Neural cell (in vitro differentiated cells): ENCODE measurements at regions not wholly inside any gene's neighbourhood (a gene's known extent, or its start where the extent isn't known, plus 50 kb on each side); places are given as distances from the start of the nearest gene placed in this dataset.

ENCODE experiments used
- H2AFZ ChIP-seq: fragments of 200-600, 300-800 bp; sonication (generic), shearing (Covaris generic); 2 replicates; pipeline ENCODE4 v1.6.0; 2014; ENCODE audit warnings: low read depth, mild to moderate bottlenecking, antibody characterized with exemption, low read length, moderate library complexity
- H3F3A ChIP-seq: fragments of 200-600 bp; shearing (Covaris generic); 2 replicates; pipeline ENCODE4 v1.6.1; 2016; ENCODE audit warnings: mild to moderate bottlenecking, moderate library complexity, mixed read lengths, antibody characterized with exemption, low read length; ENCODE audit not compliant: insufficient read depth, poor library complexity, severe bottlenecking
- H3K27ac ChIP-seq: fragments of 200-600, 300-800 bp; sonication (generic), shearing (Covaris generic); 2 replicates; pipeline ENCODE4 v1.5.1; 2014; ENCODE audit warnings: mild to moderate bottlenecking, low read length, moderate library complexity
- H3K27me3 ChIP-seq: fragments of 300-800, 200-600 bp; sonication (generic), shearing (Covaris generic); 2 replicates; pipeline ENCODE4 v1.6.0; 2014; ENCODE audit warnings: mild to moderate bottlenecking, low read depth, low read length, moderate library complexity; ENCODE audit not compliant: insufficient read depth
- H3K36me3 ChIP-seq: fragments of 300-800, 200-600 bp; sonication (generic), shearing (Covaris generic); 2 replicates; pipeline ENCODE4 v1.5.1; 2014; ENCODE audit warnings: mild to moderate bottlenecking, antibody characterized with exemption, low read length, moderate library complexity; ENCODE audit not compliant: insufficient read depth
- H3K4me2 ChIP-seq: fragments of 300-800, 200-600 bp; sonication (generic), shearing (Covaris generic); 2 replicates; pipeline ENCODE4 v1.6.0; 2014; ENCODE audit warnings: mild to moderate bottlenecking, low read length
- H3K4me3 ChIP-seq: fragments of 300-800, 200-600 bp; sonication (generic), shearing (Covaris generic); 2 replicates; pipeline ENCODE4 v1.5.1; 2014; ENCODE audit warnings: mild to moderate bottlenecking, low read length, moderate library complexity
- H3K79me2 ChIP-seq: fragments of 200-600 bp; shearing (Covaris generic); replicated peaks from 2 replicates; pipeline ENCODE4 v1.6.0; 2014; ENCODE audit warnings: mild to moderate bottlenecking, low read length, moderate library complexity; ENCODE audit not compliant: insufficient read depth
- H3K9ac ChIP-seq: fragments of 300-800, 200-600 bp; sonication (generic), shearing (Covaris generic); 2 replicates; pipeline ENCODE4 v1.6.1; 2016; ENCODE audit warnings: mild to moderate bottlenecking, low read length, mixed read lengths
- H3K9me2 ChIP-seq: fragments of 200-600 bp; shearing (Covaris generic); 2 replicates; pipeline ENCODE4 v1.6.1; 2016; ENCODE audit warnings: mild to moderate bottlenecking, low read length, mixed read lengths; ENCODE audit not compliant: insufficient read depth
- H3K9me3 ChIP-seq: fragments of 200-600, 300-800 bp; sonication (generic), shearing (Covaris generic); 2 replicates; pipeline ENCODE4 v1.6.1; 2016; ENCODE audit warnings: mild to moderate bottlenecking, mixed run types, low read length, moderate library complexity, mixed read lengths
- H4K20me1 ChIP-seq: fragments of 200-600 bp; shearing (Covaris generic); 2 replicates; pipeline ENCODE4 v1.6.1; 2016; ENCODE audit warnings: mild to moderate bottlenecking, mixed run types; ENCODE audit not compliant: insufficient read depth
- EP300 ChIP-seq: fragments of 450-650 bp; conservative IDR thresholded peaks from 2 replicates; pipeline ENCODE4 v1.6.1; 2014; ENCODE audit warnings: antibody characterized with exemption, mild to moderate bottlenecking, moderate library complexity; ENCODE audit not compliant: poor library complexity, severe bottlenecking
- EZH2 ChIP-seq: fragments of 200-600, 300-800 bp; shearing (Covaris generic), sonication (generic); IDR thresholded peaks from 2 replicates; pipeline ENCODE4 v1.6.1; 2014; ENCODE audit warnings: antibody characterized with exemption, low read length, borderline replicate concordance, mild to moderate bottlenecking; ENCODE audit not compliant: insufficient read depth, poor library complexity, severe bottlenecking
- MXI1 ChIP-seq: fragments of 450-650 bp; conservative IDR thresholded peaks from 2 replicates; pipeline ENCODE4 v1.6.1; 2014; ENCODE audit warnings: antibody characterized with exemption, mild to moderate bottlenecking; ENCODE audit not compliant: poor library complexity, severe bottlenecking
- POLR2AphosphoS5 ChIP-seq: IDR thresholded peaks from 2 replicates; pipeline ENCODE4 v1.6.1; 2012
- RAD21 ChIP-seq: fragments of 450-650 bp; conservative IDR thresholded peaks from 2 replicates; pipeline ENCODE4 v1.6.1; 2014; ENCODE audit warnings: antibody characterized with exemption, mild to moderate bottlenecking, moderate library complexity
- SMC3 ChIP-seq: fragments of 450-650 bp; conservative IDR thresholded peaks from 2 replicates; pipeline ENCODE4 v1.6.1; 2014; ENCODE audit warnings: antibody characterized with exemption, mild to moderate bottlenecking, moderate library complexity; ENCODE audit not compliant: poor library complexity
- TAF1 ChIP-seq: IDR thresholded peaks from 2 replicates; pipeline ENCODE4 v1.6.1; 2012; ENCODE audit warnings: low read depth
- TF ChIP-seq, protein P1 (sequence below): IDR thresholded peaks from 2 replicates; pipeline ENCODE4 v1.6.1; 2012; ENCODE audit warnings: borderline replicate concordance
- TF ChIP-seq, protein P2 (sequence below): fragments of 450-650 bp; IDR thresholded peaks from 2 replicates; pipeline ENCODE4 v1.5.1; 2014; ENCODE audit warnings: antibody characterized with exemption, mild to moderate bottlenecking, moderate library complexity; ENCODE audit not compliant: poor library complexity, severe bottlenecking

DNA sequence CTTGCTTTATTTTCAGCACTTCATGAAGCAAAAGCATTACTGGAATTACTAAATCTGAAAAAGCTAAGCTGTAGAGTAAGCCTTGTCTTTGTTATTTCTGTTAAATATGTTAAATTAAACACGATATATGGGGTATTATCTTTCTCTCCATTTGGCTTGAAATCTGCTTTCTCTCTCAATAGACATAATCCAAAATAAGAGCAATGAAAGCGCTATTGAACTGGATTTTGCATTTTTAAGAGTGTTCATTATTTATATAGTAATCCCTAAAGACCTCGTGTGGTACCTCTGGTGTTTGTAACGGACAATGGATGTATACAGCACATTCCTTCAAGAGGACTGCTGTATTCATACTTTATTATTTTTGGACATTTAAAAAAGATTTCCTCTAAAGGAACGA lies 91.5 kb upstream of the KCNE2 start:
- Histone ChIP-seq H2AFZ (no peak overlapping the region), H3K9me2 (no peaks in the 10 kb centered on the region), H3K4me2 (no peak overlapping the region), H3K9me3 (no peaks in the 10 kb centered on the region), H3K27me3 (no peaks in the 10 kb centered on the region), H3K27ac (no peak overlapping the region), H3K79me2 (no peaks in the 10 kb centered on the region), H4K20me1 (no peaks in the 10 kb centered on the region), H3K36me3 (no peaks in the 10 kb centered on the region), H3K4me3 (no peak overlapping the region), H3F3A (no peaks in the 10 kb centered on the region), H3K9ac (no peak overlapping the region)
- TF ChIP-seq TAF1 = no peak
- TF ChIP-seq, protein P1, sequence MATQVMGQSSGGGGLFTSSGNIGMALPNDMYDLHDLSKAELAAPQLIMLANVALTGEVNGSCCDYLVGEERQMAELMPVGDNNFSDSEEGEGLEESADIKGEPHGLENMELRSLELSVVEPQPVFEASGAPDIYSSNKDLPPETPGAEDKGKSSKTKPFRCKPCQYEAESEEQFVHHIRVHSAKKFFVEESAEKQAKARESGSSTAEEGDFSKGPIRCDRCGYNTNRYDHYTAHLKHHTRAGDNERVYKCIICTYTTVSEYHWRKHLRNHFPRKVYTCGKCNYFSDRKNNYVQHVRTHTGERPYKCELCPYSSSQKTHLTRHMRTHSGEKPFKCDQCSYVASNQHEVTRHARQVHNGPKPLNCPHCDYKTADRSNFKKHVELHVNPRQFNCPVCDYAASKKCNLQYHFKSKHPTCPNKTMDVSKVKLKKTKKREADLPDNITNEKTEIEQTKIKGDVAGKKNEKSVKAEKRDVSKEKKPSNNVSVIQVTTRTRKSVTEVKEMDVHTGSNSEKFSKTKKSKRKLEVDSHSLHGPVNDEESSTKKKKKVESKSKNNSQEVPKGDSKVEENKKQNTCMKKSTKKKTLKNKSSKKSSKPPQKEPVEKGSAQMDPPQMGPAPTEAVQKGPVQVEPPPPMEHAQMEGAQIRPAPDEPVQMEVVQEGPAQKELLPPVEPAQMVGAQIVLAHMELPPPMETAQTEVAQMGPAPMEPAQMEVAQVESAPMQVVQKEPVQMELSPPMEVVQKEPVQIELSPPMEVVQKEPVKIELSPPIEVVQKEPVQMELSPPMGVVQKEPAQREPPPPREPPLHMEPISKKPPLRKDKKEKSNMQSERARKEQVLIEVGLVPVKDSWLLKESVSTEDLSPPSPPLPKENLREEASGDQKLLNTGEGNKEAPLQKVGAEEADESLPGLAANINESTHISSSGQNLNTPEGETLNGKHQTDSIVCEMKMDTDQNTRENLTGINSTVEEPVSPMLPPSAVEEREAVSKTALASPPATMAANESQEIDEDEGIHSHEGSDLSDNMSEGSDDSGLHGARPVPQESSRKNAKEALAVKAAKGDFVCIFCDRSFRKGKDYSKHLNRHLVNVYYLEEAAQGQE = no peak
- no peak for TF ChIP-seq EZH2
- TF ChIP-seq RAD21 = no peak
- TF ChIP-seq EP300 = no peak
- TF ChIP-seq MXI1 = no peak
- no peak for TF ChIP-seq POLR2AphosphoS5
- TF ChIP-seq SMC3 = no peak
- TF ChIP-seq, protein P2, sequence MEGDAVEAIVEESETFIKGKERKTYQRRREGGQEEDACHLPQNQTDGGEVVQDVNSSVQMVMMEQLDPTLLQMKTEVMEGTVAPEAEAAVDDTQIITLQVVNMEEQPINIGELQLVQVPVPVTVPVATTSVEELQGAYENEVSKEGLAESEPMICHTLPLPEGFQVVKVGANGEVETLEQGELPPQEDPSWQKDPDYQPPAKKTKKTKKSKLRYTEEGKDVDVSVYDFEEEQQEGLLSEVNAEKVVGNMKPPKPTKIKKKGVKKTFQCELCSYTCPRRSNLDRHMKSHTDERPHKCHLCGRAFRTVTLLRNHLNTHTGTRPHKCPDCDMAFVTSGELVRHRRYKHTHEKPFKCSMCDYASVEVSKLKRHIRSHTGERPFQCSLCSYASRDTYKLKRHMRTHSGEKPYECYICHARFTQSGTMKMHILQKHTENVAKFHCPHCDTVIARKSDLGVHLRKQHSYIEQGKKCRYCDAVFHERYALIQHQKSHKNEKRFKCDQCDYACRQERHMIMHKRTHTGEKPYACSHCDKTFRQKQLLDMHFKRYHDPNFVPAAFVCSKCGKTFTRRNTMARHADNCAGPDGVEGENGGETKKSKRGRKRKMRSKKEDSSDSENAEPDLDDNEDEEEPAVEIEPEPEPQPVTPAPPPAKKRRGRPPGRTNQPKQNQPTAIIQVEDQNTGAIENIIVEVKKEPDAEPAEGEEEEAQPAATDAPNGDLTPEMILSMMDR = no peak

DNA sequence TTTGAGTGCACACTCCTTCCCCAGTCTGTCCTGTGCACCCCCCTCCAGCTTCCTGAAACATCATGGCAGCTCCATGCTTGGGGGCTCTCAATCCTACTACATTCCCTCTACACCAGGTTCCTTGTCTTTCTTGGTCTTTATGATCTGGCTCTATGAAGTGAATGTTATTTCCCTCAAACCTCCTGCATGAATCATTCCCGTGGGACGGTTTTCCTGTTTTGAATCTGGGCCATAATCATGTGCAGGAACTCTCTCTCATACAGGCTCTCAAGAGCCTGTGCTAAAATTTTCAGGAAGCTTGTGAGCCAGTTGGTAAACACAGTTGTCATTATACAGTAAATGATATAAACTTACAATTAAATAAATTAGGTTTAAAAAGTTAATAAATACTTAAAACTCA lies 89.8 kb upstream of the KCNE2 start:
- no peaks in the 10 kb centered on the region for H3K9me3 ChIP-seq
- H3K9me2 ChIP-seq = no peaks in the 10 kb centered on the region
- H3K36me3 ChIP-seq = no peaks in the 10 kb centered on the region
- no peak overlapping the region for H3K27ac ChIP-seq
- H3K9ac ChIP-seq = no peak overlapping the region
- no peaks in the 10 kb centered on the region for H3F3A ChIP-seq
- H2AFZ ChIP-seq = no peak overlapping the region
- no peaks in the 10 kb centered on the region for H3K79me2 ChIP-seq
- H3K4me2 ChIP-seq = no peak overlapping the region
- no peak for TF ChIP-seq TAF1
- no peak for TF ChIP-seq MXI1
- no peak for TF ChIP-seq POLR2AphosphoS5
- no peak for TF ChIP-seq EZH2
- no peak for TF ChIP-seq EP300
- TF ChIP-seq, protein P2 = no peak
- no peak for TF ChIP-seq RAD21
- no peak overlapping the region for H3K4me3 ChIP-seq
- no peaks in the 10 kb centered on the region for H4K20me1 ChIP-seq
- H3K27me3 ChIP-seq = no peaks in the 10 kb centered on the region
